22Rv1 (cell line): ENCODE measurements at regions not wholly inside any gene's neighbourhood (a gene's known extent, or its start where the extent isn't known, plus 50 kb on each side); places are given as distances from the start of the nearest gene placed in this dataset.

Experiments used
- H3K27ac ChIP-seq: fragments of 450-650 bp; 2 replicates; pipeline ENCODE4 v1.5.1; 2017
- CTCF ChIP-seq: fragments of 450-650 bp; IDR thresholded peaks from 2 replicates; pipeline ENCODE4 v1.5.1; 2017; ENCODE audit warnings: mild to moderate bottlenecking
- ZFX ChIP-seq: fragments of 450-650 bp; IDR thresholded peaks from 2 replicates; pipeline ENCODE4 v1.6.1; 2017; ENCODE audit warnings: antibody characterized with exemption, borderline replicate concordance

- no peak overlapping the region for H3K27ac ChIP-seq
- no peak for TF ChIP-seq CTCF
- no peak for TF ChIP-seq ZFX
These were observed 1474.6 kb upstream of the TENM3 start for GRCh38 chr4:180768610-180769009.

- no peak overlapping the region for H3K27ac ChIP-seq
- TF ChIP-seq CTCF (no peak), ZFX (no peak)
These were observed 1473.4 kb upstream of the TENM3 start for GRCh38 chr4:180769791-180770190.

- H3K27ac ChIP-seq: no peak overlapping the region
- TF ChIP-seq ZFX: no peak
- TF ChIP-seq CTCF: no peak
These were observed 1472.9 kb upstream of the TENM3 start for GRCh38 chr4:180770265-180770664.

GRCh38 chr4:180784940-180785339, 1458.3 kb upstream of the TENM3 start:
- H3K27ac ChIP-seq: no peak overlapping the region
- TF ChIP-seq CTCF: no peak
- no peak for TF ChIP-seq ZFX

GRCh38 chr4:180788729-180789128, 1454.5 kb upstream of the TENM3 start:
- TF ChIP-seq ZFX (no peak), CTCF (no peak)
- H3K27ac ChIP-seq: no peak overlapping the region

- TF ChIP-seq ZFX: no peak
- no peak for TF ChIP-seq CTCF
- H3K27ac ChIP-seq: no peak overlapping the region
These were observed 1453.3 kb upstream of the TENM3 start for GRCh38 chr4:180789929-180790328.

- TF ChIP-seq ZFX (no peak), CTCF (no peak)
- H3K27ac ChIP-seq: no peak overlapping the region
These were observed 1452.7 kb upstream of the TENM3 start for GRCh38 chr4:180790471-180790870.
